Vagina (tissue), 2 donors: ENCODE measurements at regions not wholly inside any gene's neighbourhood (a gene's known extent, or its start where the extent isn't known, plus 50 kb on each side); places are given as distances from the start of the nearest gene placed in this dataset.

Source experiments
- CTCF ChIP-seq, 3 experiments: fragments of 450-650 bp in 2 of 3; fragments of 200-600 bp in 1 of 3; sonication (generic) in 1 of 3; IDR thresholded peaks; one replicate each; pipeline ENCODE4 v1.5.1; 2017 to 2019; ENCODE audit warnings: antibody characterized with exemption in 3 of 3, mild to moderate bottlenecking in 2 of 3, moderate library complexity in 2 of 3
- POLR2A ChIP-seq, 2 donors: fragments of 450-650 bp; IDR thresholded peaks; one replicate each; pipeline ENCODE4 v1.6.1; 2017; ENCODE audit warnings: antibody characterized with exemption in 2 of 2, mild to moderate bottlenecking in 2 of 2, moderate library complexity in 2 of 2
- POLR2AphosphoS5 ChIP-seq, 2 donors: sonication (generic); formaldehyde crosslinking; IDR thresholded peaks; one replicate each; pipeline ENCODE4 v1.9.0; 2017; ENCODE audit warnings: antibody characterized with exemption in 2 of 2, mild to moderate bottlenecking in 2 of 2, low read depth in 1 of 2; ENCODE audit not compliant: insufficient read depth in 1 of 2

- no peak for TF ChIP-seq CTCF (IDR thresholded peaks at IDR 0.05)
- TF ChIP-seq POLR2A (IDR thresholded peaks at IDR 0.05) = no peak
- TF ChIP-seq POLR2AphosphoS5 (IDR thresholded peaks at IDR 0.05; ENCODE audit: insufficient read depth in 1 of 2, low read depth in 1 of 2) = no peak
These were observed 511.5 kb downstream of the ZNF608 start for GRCh38 chr5:124234770-124235562.
